Activated CD4-positive, alpha-beta memory T cell treated with anti-CD3 and anti-CD28 coated beads for 36 hours (primary cell): ENCODE measurements at regions not wholly inside any gene's neighbourhood (a gene's known extent, or its start where the extent isn't known, plus 50 kb on each side); places are given as distances from the start of the nearest gene placed in this dataset.
"Not testable (repeated sequence)": the region's sequence is repeated elsewhere in the genome, so short reads cannot be mapped to it uniquely, and the experiment has no call there.

Source experiments
- CTCF ChIA-PET: fragments of 350-600 bp; sonication (Branson Sonifier 250); formaldehyde crosslinking; loops from one replicate; lab custom pipeline; 2021; ENCODE audit warnings: antibody characterized with exemption, inconsistent platforms; lab: Charles Lee
- POLR2A ChIA-PET: fragments of 350-600 bp; sonication (Branson Sonifier 250); formaldehyde crosslinking; loops from one replicate; lab custom pipeline; 2021; ENCODE audit warnings: antibody characterized with exemption; lab: Charles Lee
- DNase-seq: peaks from one replicate; pipeline ENCODE4 v3.0.0-alpha.2; 2020
- H3K27ac Mint-ChIP-seq: one replicate; pipeline ENCODE4 v1.8.0; 2021; ENCODE audit warnings: mixed read lengths
- H3K27me3 Mint-ChIP-seq: one replicate; pipeline ENCODE4 v1.8.0; 2021; ENCODE audit warnings: mixed read lengths
- H3K36me3 Mint-ChIP-seq: one replicate; pipeline ENCODE4 v1.8.0; 2021; ENCODE audit warnings: mixed read lengths
- H3K4me1 Mint-ChIP-seq: one replicate; pipeline ENCODE4 v1.8.0; 2021; ENCODE audit warnings: low read depth, mixed read lengths
- H3K4me3 Mint-ChIP-seq: one replicate; pipeline ENCODE4 v1.8.0; 2021; ENCODE audit warnings: mild to moderate bottlenecking, mixed read lengths
- H3K9me3 Mint-ChIP-seq: one replicate; pipeline ENCODE4 v1.8.0; 2021; ENCODE audit warnings: mixed read lengths
- intact Hi-C: fragments of 100-400 bp; cut with micrococcal nuclease; formaldehyde crosslinking; loops from one replicate; pipeline ENCODE4 v1.15.1; 2023

- ChIA-PET POLR2A (no interaction called here), CTCF (no interaction called here)
- Mint-ChIP-seq H3K27me3 (no peaks in the 10 kb centered on the region), H3K36me3 (peaks cover 1% of the 10 kb centered on the region), H3K4me3 (no peak overlapping the region), H3K9me3 (peaks cover 46% of the 10 kb centered on the region), H3K27ac (no peak overlapping the region), H3K4me1 (no peaks in the 10 kb centered on the region)
- intact Hi-C loops, result no loop called here
- DNase-seq, result no peak
These were observed 160.1 kb downstream of the MTERF1 start for GRCh38 chr7:91720260-91720937.

- Mint-ChIP-seq H3K27me3 (no peaks in the 10 kb centered on the region), H3K4me3 (no peak overlapping the region), H3K27ac (no peak overlapping the region), H3K4me1 (no peaks in the 10 kb centered on the region), H3K9me3 (peaks cover 53% of the 10 kb centered on the region), H3K36me3 (peaks cover 1% of the 10 kb centered on the region)
- no peak for DNase-seq
- ChIA-PET POLR2A (no interaction called here), CTCF (no interaction called here)
- intact Hi-C loops, result no loop called here
These were observed 157.7 kb downstream of the MTERF1 start for GRCh38 chr7:91722831-91723230.

DNA sequence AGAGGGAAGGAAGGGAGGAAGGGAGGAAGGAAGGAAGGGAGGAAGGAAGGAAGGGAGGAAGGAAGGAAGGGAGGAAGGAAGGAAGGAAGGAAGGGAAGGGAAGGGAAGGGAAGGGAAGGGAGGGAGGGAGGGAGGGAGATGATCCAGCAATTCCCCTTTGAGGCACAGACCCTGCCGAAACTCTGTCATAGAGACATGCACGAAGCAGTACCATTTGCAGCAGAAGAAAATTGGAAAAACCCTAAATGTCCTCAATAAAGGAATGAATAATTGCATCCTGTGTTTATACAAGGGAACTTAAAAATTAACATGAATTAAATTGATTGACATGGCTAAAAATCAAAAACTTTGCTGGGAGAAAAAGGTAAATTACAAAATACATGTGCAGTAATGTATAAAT lies 151.5 kb downstream of the MTERF1 start:
- peaks cover 39% of the 10 kb centered on the region for H3K9me3 Mint-ChIP-seq
- POLR2A ChIA-PET, intact Hi-C loops, H3K27me3 Mint-ChIP-seq, CTCF ChIA-PET, H3K27ac Mint-ChIP-seq, H3K4me3 Mint-ChIP-seq, DNase-seq, H3K4me1 Mint-ChIP-seq, H3K36me3 Mint-ChIP-seq: not testable (repeated sequence)

DNA sequence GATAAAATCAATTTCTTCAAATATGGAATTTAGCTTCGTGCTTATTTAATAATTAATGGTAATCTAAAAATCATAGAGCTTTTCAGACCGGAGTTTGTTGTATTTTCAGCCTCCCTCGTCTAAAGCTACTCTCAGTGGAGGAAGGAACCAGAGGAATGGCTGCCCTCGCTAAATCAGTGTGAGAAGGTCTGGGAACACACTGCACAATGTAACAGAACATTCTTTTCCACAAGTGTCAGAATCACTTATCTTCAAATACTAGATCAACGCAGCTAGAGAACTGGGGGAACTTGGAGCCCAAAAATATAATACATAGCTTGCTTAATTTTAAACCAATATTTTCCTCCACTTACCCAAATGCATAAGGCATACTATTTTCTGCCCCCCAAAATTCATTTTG lies 148.5 kb downstream of the MTERF1 start:
- ChIA-PET CTCF (no interaction called here), POLR2A (no interaction called here)
- H3K27ac Mint-ChIP-seq, result no peak overlapping the region
- intact Hi-C loops, result no loop called here
- H3K27me3 Mint-ChIP-seq, result no peaks in the 10 kb centered on the region
- DNase-seq, result no peak
- H3K4me1 Mint-ChIP-seq, result no peaks in the 10 kb centered on the region
- no peaks in the 10 kb centered on the region for H3K36me3 Mint-ChIP-seq
- no peak overlapping the region for H3K4me3 Mint-ChIP-seq
- peaks cover 35% of the 10 kb centered on the region for H3K9me3 Mint-ChIP-seq

DNA sequence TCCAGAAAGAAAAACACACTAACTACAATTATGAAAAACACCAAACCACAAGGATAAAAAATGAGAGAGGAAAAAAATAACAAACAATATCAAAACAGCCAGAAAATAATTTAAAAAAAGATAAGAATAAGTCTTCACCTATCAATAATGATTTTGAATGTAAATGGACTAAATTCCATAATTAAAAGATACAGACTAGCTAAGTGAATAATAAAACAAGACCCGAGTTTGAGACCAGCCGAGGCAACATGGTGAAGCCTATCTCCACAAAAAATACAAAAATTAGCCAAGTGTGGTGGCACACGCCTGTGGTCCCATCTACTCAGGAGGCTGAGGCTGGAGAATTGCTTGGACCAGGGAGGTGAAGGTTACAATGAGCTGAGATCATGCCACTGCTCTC lies 131.1 kb downstream of the MTERF1 start:
- Mint-ChIP-seq H3K36me3 (no peaks in the 10 kb centered on the region), H3K27me3 (no peaks in the 10 kb centered on the region), H3K4me3 (no peak overlapping the region), H3K27ac (no peak overlapping the region), H3K9me3 (peaks cover 11% of the 10 kb centered on the region), H3K4me1 (no peaks in the 10 kb centered on the region)
- CTCF ChIA-PET, result no interaction called here
- DNase-seq, result no peak
- intact Hi-C loops, result no loop called here
- POLR2A ChIA-PET, result no interaction called here

- Mint-ChIP-seq H3K4me3 (no peak overlapping the region), H3K4me1 (no peaks in the 10 kb centered on the region), H3K27ac (no peak overlapping the region), H3K36me3 (no peaks in the 10 kb centered on the region), H3K9me3 (peaks cover 11% of the 10 kb centered on the region), H3K27me3 (no peaks in the 10 kb centered on the region)
- intact Hi-C loops, result no loop called here
- DNase-seq, result no peak
- CTCF ChIA-PET, result no interaction called here
- POLR2A ChIA-PET, result no interaction called here
These were observed 130.4 kb downstream of the MTERF1 start for GRCh38 chr7:91750091-91750490.

GRCh38 chr7:91752102-91752501 lies 128.4 kb downstream of the MTERF1 start:
- no peaks in the 10 kb centered on the region for H3K36me3 Mint-ChIP-seq
- ChIA-PET POLR2A (no interaction called here), CTCF (no interaction called here)
- intact Hi-C loops, result no loop called here
- DNase-seq, result no peak
- H3K4me3 Mint-ChIP-seq, result no peak overlapping the region
- H3K27me3 Mint-ChIP-seq, result no peaks in the 10 kb centered on the region
- H3K4me1 Mint-ChIP-seq, result no peaks in the 10 kb centered on the region
- H3K9me3 Mint-ChIP-seq, result peaks cover 9% of the 10 kb centered on the region
- no peak overlapping the region for H3K27ac Mint-ChIP-seq

DNA sequence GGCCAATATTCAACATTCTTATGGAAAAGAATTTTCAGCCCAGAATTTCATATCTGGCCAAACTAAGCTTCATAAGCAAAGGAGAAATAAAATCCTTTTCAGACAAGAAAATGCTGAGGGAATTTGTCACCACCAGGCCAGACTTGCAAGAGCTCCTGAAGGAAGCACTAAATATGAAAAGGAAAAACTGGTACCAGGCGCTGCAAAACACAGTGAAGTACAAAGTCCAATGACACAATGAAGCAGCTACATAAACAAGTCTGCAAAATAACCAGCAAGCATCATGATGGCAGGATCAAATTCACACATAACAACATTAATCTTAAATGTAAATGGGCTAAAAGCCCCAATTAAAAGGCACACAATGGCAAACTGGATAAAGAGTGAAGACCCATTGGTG lies 126.2 kb downstream of the MTERF1 start:
- H3K27me3 Mint-ChIP-seq, H3K27ac Mint-ChIP-seq, H3K4me3 Mint-ChIP-seq, intact Hi-C loops, DNase-seq, CTCF ChIA-PET, H3K36me3 Mint-ChIP-seq, H3K4me1 Mint-ChIP-seq, POLR2A ChIA-PET: not testable (repeated sequence)
- peaks cover 18% of the 10 kb centered on the region for H3K9me3 Mint-ChIP-seq

- H3K27me3 Mint-ChIP-seq, H3K27ac Mint-ChIP-seq, POLR2A ChIA-PET, H3K36me3 Mint-ChIP-seq, DNase-seq, H3K4me3 Mint-ChIP-seq, intact Hi-C loops, CTCF ChIA-PET, H3K4me1 Mint-ChIP-seq: not testable (repeated sequence)
- H3K9me3 Mint-ChIP-seq, result peaks cover 15% of the 10 kb centered on the region
These were observed 125.4 kb downstream of the MTERF1 start for GRCh38 chr7:91755121-91755520.

DNA sequence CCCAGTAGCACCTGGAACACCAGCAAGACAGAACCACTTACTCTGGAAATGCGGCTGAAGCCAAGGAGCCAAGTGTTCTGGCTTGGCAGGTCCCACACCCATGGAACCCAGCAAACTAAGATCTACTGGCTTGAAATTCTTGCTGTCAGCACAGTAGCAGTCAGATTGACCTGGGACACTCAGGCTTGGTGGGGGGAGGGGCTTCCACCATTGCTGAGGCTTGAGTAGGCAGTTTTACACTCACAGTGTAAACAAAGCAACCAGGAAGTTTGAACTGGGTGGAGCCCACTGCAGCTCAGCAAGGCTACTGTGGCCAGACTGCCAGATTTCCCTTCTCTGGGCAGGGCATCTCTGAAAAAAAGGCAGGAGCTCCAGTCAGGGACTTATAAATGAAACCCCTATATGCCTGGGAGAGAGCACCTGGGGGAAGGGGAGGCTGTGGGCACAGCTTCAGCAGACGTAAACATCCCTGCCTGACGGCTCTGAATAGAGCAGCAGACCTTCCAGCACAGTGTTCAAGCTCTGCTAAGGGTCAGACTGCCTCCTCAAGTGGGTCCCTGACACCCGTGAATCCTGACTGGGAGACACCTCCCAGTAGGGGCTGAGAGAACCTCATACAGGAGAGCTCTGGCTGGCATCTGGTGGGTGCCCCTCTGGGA lies 121.2 kb downstream of the MTERF1 start:
- no peak overlapping the region for H3K4me3 Mint-ChIP-seq
- H3K27ac Mint-ChIP-seq, result no peak overlapping the region
- CTCF ChIA-PET, result no interaction called here
- no peaks in the 10 kb centered on the region for H3K4me1 Mint-ChIP-seq
- no peak for DNase-seq
- peaks cover 53% of the 10 kb centered on the region for H3K9me3 Mint-ChIP-seq
- no peaks in the 10 kb centered on the region for H3K27me3 Mint-ChIP-seq
- H3K36me3 Mint-ChIP-seq, result no peaks in the 10 kb centered on the region
- POLR2A ChIA-PET, result no interaction called here
- intact Hi-C loops, result no loop called here

- no peak overlapping the region for H3K4me3 Mint-ChIP-seq
- DNase-seq, result no peak
- H3K4me1 Mint-ChIP-seq, result no peaks in the 10 kb centered on the region
- no peaks in the 10 kb centered on the region for H3K27me3 Mint-ChIP-seq
- ChIA-PET POLR2A (no interaction called here), CTCF (no interaction called here)
- intact Hi-C loops, result no loop called here
- H3K36me3 Mint-ChIP-seq, result no peaks in the 10 kb centered on the region
- peaks cover 27% of the 10 kb centered on the region for H3K9me3 Mint-ChIP-seq
- no peak overlapping the region for H3K27ac Mint-ChIP-seq
These were observed 112.7 kb downstream of the MTERF1 start for GRCh38 chr7:91767820-91768219.

DNA sequence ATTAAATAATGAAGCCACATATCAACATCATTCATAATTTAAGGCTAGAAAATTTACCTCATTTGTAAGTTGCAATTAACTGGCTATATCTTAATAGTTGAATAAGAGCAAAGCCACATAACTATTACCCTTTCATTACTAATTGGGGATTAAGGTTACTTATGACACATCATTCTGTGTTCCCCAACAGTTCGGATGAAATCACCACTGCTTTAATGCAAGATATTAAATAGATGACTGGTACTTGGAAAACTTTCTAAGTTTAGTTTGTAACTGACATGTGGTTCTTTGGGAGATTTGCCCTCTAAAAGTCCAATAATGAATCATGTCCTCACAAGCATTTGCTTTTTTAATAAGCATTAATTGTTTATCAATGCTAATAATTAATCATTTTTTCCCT lies 109.1 kb downstream of the MTERF1 start:
- Mint-ChIP-seq H3K36me3 (no peaks in the 10 kb centered on the region), H3K27ac (no peak overlapping the region), H3K9me3 (no peaks in the 10 kb centered on the region), H3K4me3 (no peak overlapping the region), H3K27me3 (no peaks in the 10 kb centered on the region), H3K4me1 (no peaks in the 10 kb centered on the region)
- no peak for DNase-seq
- intact Hi-C loops, result no loop called here
- CTCF ChIA-PET, result no interaction called here
- POLR2A ChIA-PET, result no interaction called here
